Stomach (tissue), 8 donors: ENCODE measurements at regions not wholly inside any gene's neighbourhood (a gene's known extent, or its start where the extent isn't known, plus 50 kb on each side); places are given as distances from the start of the nearest gene placed in this dataset.
A peak's percentile ranks its signal among the peaks of the same experiment; 100 is the strongest.

Experiments used
- DNase-seq, 2 donors: peaks; one replicate each; pipeline versions ENCODE4 v3.0.0 to v3.0.0-alpha.2; 2013 to 2019
- H3K27ac ChIP-seq, 5 donors: fragments of 200-600 bp in 4 of 5; sonication (generic) in 4 of 5; one replicate each; pipeline ENCODE4 v1.5.1; 2013 to 2019; ENCODE audit warnings: mild to moderate bottlenecking in 1 of 5, moderate library complexity in 1 of 5
- H3K27me3 ChIP-seq, 3 donors: fragments of 200-600 bp; sonication (generic); one replicate each; pipeline ENCODE4 v1.5.1; 2017 to 2019; ENCODE audit warnings: mixed run types in 1 of 3
- H3K36me3 ChIP-seq, 4 donors: fragments of 200-600 bp; sonication (generic); 1 replicate in 3 of 4; 2 replicates in 1 of 4; pipeline ENCODE4 v1.5.1; 2016 to 2019
- H3K4me1 ChIP-seq, 4 donors: fragments of 200-600 bp; sonication (generic); one replicate each; pipeline ENCODE4 v1.5.1; 2016 to 2019
- H3K4me3 ChIP-seq, 4 donors: fragments of 200-600 bp; sonication (generic) in 3 of 4; one replicate each; pipeline ENCODE4 v1.5.1; 2016 to 2019; ENCODE audit warnings: mild to moderate bottlenecking in 1 of 4
- H3K9me3 ChIP-seq, 4 donors: fragments of 200-600 bp; sonication (generic); one replicate each; pipeline ENCODE4 v1.5.1; 2016 to 2019
- EP300 ChIP-seq: sonication (generic); formaldehyde crosslinking; IDR thresholded peaks from one replicate; pipeline ENCODE4 v1.6.1; 2017; ENCODE audit warnings: antibody characterized with exemption
- POLR2A ChIP-seq, 4 donors: fragments of 450-650 bp; IDR thresholded peaks; one replicate each; pipeline ENCODE4 v1.6.1; 2016; ENCODE audit warnings: antibody characterized with exemption in 4 of 4, control low read depth in 2 of 4, mild to moderate bottlenecking in 1 of 4, moderate library complexity in 1 of 4
- POLR2AphosphoS5 ChIP-seq, 3 donors: sonication (generic); formaldehyde crosslinking; IDR thresholded peaks; one replicate each; pipeline ENCODE4 v1.6.1; 2016; ENCODE audit warnings: antibody characterized with exemption in 3 of 3
- WGBS, 5 donors: extraction: QIAGEN DNeasy Blood & Tissue Kit in 3 of 5; methylation state at CpG; one replicate each; pipeline versions ENCODE4 v1.1.5 to v1.1.7; 2013 to 2018; 5-methylcytosine and 5-hydroxymethylcytosine counted together
- intact Hi-C: fragments of 100-400 bp; cut with DNase I; formaldehyde crosslinking; loops from one replicate; pipeline ENCODE4 v1.15.1; 2023; ENCODE audit warnings: low total_unique reads
- TF ChIP-seq, protein P1 (sequence below), 7 experiments: fragments of 450-650 bp in 4 of 7; fragments of 200-600 bp in 3 of 7; sonication (generic) in 3 of 7; IDR thresholded peaks; one replicate each; pipeline ENCODE4 v1.5.1; 2016 to 2019; ENCODE audit warnings: antibody characterized with exemption in 7 of 7, control low read depth in 2 of 7, mild to moderate bottlenecking in 1 of 7
- donor health status: healthy with polysubstance abuse.
- donor health status: Bipolar disorder and iron deficiency.
- donor health status: healthy.

DNA sequence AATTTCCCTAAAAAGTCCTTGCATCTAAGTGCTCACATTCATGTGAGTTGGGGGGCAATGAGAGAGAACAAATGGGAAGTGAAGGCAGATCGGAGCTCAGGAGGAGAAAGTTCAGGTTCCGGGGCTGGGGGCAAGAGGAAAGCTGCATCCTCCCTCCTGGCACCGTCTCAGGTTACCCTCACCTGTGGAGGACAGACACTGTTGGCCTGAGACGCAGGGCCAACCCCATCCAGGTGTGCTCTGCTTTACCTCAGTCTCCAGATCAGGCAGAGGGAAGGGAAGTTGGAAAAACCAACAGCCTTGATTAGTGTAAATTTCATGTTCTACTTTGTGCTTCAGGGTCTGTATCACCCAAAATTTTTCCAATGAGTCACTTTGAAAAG, 146.9 kb downstream of the TRIM29 start:
- intact Hi-C loops: no loop called here
- TF ChIP-seq EP300: no peak
- no peak for TF ChIP-seq POLR2A (IDR thresholded peaks at IDR 0.05)
- TF ChIP-seq POLR2AphosphoS5 (IDR thresholded peaks at IDR 0.05): no peak
- TF ChIP-seq, protein P1, sequence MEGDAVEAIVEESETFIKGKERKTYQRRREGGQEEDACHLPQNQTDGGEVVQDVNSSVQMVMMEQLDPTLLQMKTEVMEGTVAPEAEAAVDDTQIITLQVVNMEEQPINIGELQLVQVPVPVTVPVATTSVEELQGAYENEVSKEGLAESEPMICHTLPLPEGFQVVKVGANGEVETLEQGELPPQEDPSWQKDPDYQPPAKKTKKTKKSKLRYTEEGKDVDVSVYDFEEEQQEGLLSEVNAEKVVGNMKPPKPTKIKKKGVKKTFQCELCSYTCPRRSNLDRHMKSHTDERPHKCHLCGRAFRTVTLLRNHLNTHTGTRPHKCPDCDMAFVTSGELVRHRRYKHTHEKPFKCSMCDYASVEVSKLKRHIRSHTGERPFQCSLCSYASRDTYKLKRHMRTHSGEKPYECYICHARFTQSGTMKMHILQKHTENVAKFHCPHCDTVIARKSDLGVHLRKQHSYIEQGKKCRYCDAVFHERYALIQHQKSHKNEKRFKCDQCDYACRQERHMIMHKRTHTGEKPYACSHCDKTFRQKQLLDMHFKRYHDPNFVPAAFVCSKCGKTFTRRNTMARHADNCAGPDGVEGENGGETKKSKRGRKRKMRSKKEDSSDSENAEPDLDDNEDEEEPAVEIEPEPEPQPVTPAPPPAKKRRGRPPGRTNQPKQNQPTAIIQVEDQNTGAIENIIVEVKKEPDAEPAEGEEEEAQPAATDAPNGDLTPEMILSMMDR (IDR thresholded peaks at IDR 0.05): no peak
- peaks cover 0 to 21% (median 9%) of the 10 kb centered on the region in 4 donors for H3K4me1 ChIP-seq
- H3K36me3 ChIP-seq: no peaks in the 10 kb centered on the region
- peaks cover 0 to 2% (median 0%) of the 10 kb centered on the region in 3 donors for H3K27me3 ChIP-seq
- WGBS, 5 donors: 85 to 96% (median 88%) methylated on average over 4 of the region's 4 CpGs
- H3K9me3 ChIP-seq: no peaks in the 10 kb centered on the region
- H3K4me3 ChIP-seq: no peak overlapping the region
- no peak for DNase-seq
- no peak overlapping the region for H3K27ac ChIP-seq

DNA sequence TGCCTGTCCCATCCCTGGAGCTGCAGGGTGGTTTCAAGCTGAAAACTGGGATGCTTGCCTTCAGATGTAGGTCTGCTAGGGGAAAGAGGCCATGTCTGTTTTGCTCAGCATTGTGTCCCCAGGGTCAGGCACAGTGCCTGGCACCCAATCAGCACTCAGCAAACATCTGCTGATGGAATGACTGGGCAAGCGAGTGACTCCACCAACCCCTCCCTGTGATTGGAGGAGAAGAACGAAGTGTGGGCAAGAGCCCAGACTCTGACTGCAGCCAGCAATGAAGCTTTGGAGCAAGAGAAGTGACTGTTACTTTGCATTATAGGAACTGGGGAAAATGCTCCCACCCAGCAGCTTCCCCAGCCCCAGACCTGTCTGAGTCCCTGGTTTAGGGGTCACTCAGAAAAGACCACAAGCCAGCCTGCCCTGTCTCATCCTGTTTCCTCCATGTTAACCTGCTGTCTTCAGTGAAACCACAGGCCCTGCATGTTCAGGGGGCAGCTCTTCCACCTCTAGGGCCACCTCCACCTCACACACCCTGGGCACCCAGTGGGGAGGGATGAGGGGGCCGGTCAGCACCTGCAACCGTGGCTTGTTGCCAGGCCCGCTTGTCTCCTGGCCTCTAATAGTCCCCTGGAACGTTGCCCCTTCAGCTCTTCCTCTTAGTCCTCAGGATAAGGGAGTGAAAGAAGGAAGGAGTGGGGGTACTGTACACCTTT, 147.4 kb downstream of the TRIM29 start:
- no peak overlapping the region for H3K27ac ChIP-seq
- H3K36me3 ChIP-seq: no peaks in the 10 kb centered on the region
- no peak overlapping the region for H3K4me3 ChIP-seq
- WGBS, 5 donors: 26 to 57% (median 43%) methylated on average over 6 of the region's 6 CpGs
- H3K9me3 ChIP-seq: no peaks in the 10 kb centered on the region
- no peak for TF ChIP-seq EP300
- TF ChIP-seq, protein P1 (IDR thresholded peaks at IDR 0.05): no peak
- TF ChIP-seq POLR2A (IDR thresholded peaks at IDR 0.05): no peak
- no peak for TF ChIP-seq POLR2AphosphoS5 (IDR thresholded peaks at IDR 0.05)
- peaks cover 0 to 21% (median 9%) of the 10 kb centered on the region in 4 donors for H3K4me1 ChIP-seq
- H3K27me3 ChIP-seq: no peaks in the 10 kb centered on the region
- DNase-seq: peak; percentile 45 to 64
- intact Hi-C loops: no loop called here

DNA sequence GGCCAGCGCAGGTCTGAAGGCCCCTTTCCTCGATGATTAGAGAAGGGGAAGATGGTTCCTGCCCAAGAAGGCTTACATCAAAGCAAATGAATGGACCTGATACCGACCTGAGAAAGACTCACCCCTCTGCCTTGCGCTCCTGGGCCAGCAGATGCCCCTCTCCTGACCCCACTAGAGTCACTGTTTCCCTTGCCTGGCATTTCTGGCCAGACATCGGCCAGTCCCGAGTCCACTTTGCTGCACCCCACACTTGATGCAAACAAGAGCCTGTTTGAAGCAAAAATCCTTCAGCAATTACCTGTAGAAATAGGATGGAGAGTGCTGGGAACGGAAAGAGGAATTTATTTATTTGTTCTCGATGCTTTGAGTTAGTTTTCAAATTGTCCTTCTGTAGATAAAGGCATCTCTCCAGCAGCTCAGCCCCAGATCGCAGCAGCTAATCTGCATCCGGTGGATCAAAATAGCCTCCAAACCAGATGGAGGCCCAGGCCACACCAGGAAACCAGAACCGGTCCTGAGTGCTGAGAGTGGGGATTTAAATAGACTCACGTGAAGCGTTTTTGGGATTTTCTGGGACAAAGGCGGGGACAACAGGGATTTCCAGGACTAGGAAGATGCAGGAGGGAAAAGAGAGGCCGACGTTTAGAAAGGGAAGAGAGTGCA, 148.6 kb downstream of the TRIM29 start:
- WGBS, 5 donors: 75 to 80% (median 79%) methylated on average over 16 of the region's 16 CpGs
- H3K4me1 ChIP-seq: peaks cover 0 to 21% (median 9%) of the 10 kb centered on the region in 4 donors
- H3K27ac ChIP-seq: no peak overlapping the region
- no peak overlapping the region for H3K4me3 ChIP-seq
- no peaks in the 10 kb centered on the region for H3K36me3 ChIP-seq
- intact Hi-C loops: no loop called here
- DNase-seq: peak in 1 of 2 donors; percentile 19
- no peaks in the 10 kb centered on the region for H3K9me3 ChIP-seq
- TF ChIP-seq, protein P1 (IDR thresholded peaks at IDR 0.05): no peak
- no peak for TF ChIP-seq EP300
- TF ChIP-seq POLR2A (IDR thresholded peaks at IDR 0.05): no peak
- TF ChIP-seq POLR2AphosphoS5 (IDR thresholded peaks at IDR 0.05): no peak
- no peaks in the 10 kb centered on the region for H3K27me3 ChIP-seq

DNA sequence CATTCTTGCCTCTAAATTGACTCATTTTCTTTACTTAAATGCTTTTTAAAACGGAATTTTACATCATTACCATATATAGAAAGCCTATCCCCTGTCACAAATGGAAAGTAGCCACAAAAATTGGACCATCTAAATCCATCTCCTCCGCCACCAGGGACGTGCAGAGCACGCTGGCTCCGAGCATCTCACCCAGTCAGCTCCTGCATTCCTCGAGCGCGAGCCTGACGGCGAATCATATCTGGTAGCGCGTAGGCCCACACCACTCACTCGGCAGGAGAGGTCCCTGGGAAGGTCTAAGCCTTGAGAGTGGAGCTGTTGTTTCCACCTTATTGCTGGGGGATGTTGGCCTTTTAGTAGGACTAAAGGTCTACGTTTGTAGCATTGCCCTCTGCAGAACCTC, 152.4 kb downstream of the TRIM29 start:
- intact Hi-C loops: no loop called here
- whole genome bisulfite sequencing, 5 donors: 82 to 89% (median 86%) methylated on average over 14 of the region's 14 CpGs
- Histone ChIP-seq H3K36me3 (no peaks in the 10 kb centered on the region), H3K27me3 (peaks cover 0 to 23% (median 0%) of the 10 kb centered on the region in 3 donors), H3K4me3 (no peak overlapping the region), H3K9me3 (no peaks in the 10 kb centered on the region), H3K27ac (no peak overlapping the region), H3K4me1 (peaks cover 0 to 5% (median 3%) of the 10 kb centered on the region in 4 donors)
- TF ChIP-seq, protein P1 (IDR thresholded peaks at IDR 0.05): no peak
- no peak for TF ChIP-seq POLR2A (IDR thresholded peaks at IDR 0.05)
- TF ChIP-seq POLR2AphosphoS5 (IDR thresholded peaks at IDR 0.05): no peak
- TF ChIP-seq EP300: no peak
- no peak for DNase-seq
